ENCODE measurements at regions not wholly inside any gene's neighbourhood (a gene's known extent, or its start where the extent isn't known, plus 50 kb on each side); places are given as distances from the start of the nearest gene placed in this dataset.

GRCh38 chr7:120089968-120090367 lies 183.0 kb upstream of the KCND2 start:
- Histone ChIP-seq H3K36me3 (no peaks in the 10 kb centered on the region), H3K9me3 (no peaks in the 10 kb centered on the region), H3K27ac (no peak overlapping the region), H3K4me3 (no peak overlapping the region), H3K4me1 (no peaks in the 10 kb centered on the region), H3K27me3 (no peaks in the 10 kb centered on the region)
- TF ChIP-seq CTCF (IDR thresholded peaks at IDR 0.05): no peak
- no peak for FAIRE-seq
- ATAC-seq: no peak
- intact Hi-C loops (cut with DNase I): no loop called here
- WGBS, 2 donors: 62 to 79% methylated on average over 4 of the region's 4 CpGs
- DNase-seq: no peak

GRCh38 chr7:120091807-120092206 lies 181.2 kb upstream of the KCND2 start:
- Histone ChIP-seq H3K4me3 (no peak overlapping the region), H3K27ac (no peak overlapping the region), H3K27me3 (no peaks in the 10 kb centered on the region), H3K9me3 (no peaks in the 10 kb centered on the region), H3K4me1 (no peaks in the 10 kb centered on the region), H3K36me3 (no peaks in the 10 kb centered on the region)
- 50 to 61% methylated on average over 3 of the region's 3 CpGs for WGBS, 2 donors
- FAIRE-seq: no peak
- intact Hi-C loops (cut with DNase I): no loop called here
- no peak for TF ChIP-seq CTCF (IDR thresholded peaks at IDR 0.05)
- no peak for DNase-seq
- ATAC-seq: no peak

GRCh38 chr7:120097020-120097419 lies 176.0 kb upstream of the KCND2 start:
- no peak for FAIRE-seq
- Histone ChIP-seq H3K27ac (no peak overlapping the region), H3K36me3 (no peaks in the 10 kb centered on the region), H3K27me3 (no peaks in the 10 kb centered on the region), H3K9me3 (no peaks in the 10 kb centered on the region), H3K4me1 (no peaks in the 10 kb centered on the region), H3K4me3 (no peak overlapping the region)
- no peak for DNase-seq
- TF ChIP-seq CTCF (IDR thresholded peaks at IDR 0.05): no peak
- intact Hi-C loops (cut with DNase I): no loop called here
- WGBS, 2 donors: 40 to 60% methylated on average over 2 of the region's 2 CpGs
- no peak for ATAC-seq

- FAIRE-seq: no peak
Measured at GRCh38 chr7:120097774-120098173, 175.2 kb upstream of the KCND2 start.

GRCh38 chr7:120108376-120108775 lies 164.6 kb upstream of the KCND2 start:
- FAIRE-seq (no peak), ATAC-seq (no peak), DNase-seq (no peak)
- Histone ChIP-seq H3K4me3 (no peak overlapping the region), H3K27me3 (no peaks in the 10 kb centered on the region), H3K27ac (no peak overlapping the region), H3K9me3 (no peaks in the 10 kb centered on the region), H3K4me1 (no peaks in the 10 kb centered on the region), H3K36me3 (no peaks in the 10 kb centered on the region)
- intact Hi-C loops (cut with DNase I): no loop called here
- TF ChIP-seq CTCF (IDR thresholded peaks at IDR 0.05): no peak

More at GRCh38 chr7:120097774-120098173, 175.2 kb upstream of the KCND2 start:
- Histone ChIP-seq H3K27me3 (no peaks in the 10 kb centered on the region), H3K4me3 (no peak overlapping the region), H3K9me3 (no peaks in the 10 kb centered on the region), H3K27ac (no peak overlapping the region), H3K4me1 (no peaks in the 10 kb centered on the region), H3K36me3 (no peaks in the 10 kb centered on the region)
- DNase-seq: no peak
- intact Hi-C loops (cut with DNase I): no loop called here
- ATAC-seq: no peak
- no peak for TF ChIP-seq CTCF (IDR thresholded peaks at IDR 0.05)
